A673 (cell line): ENCODE measurements at regions not wholly inside any gene's neighbourhood (a gene's known extent, or its start where the extent isn't known, plus 50 kb on each side); places are given as distances from the start of the nearest gene placed in this dataset.

Experiments
- CTCF ChIP-seq: fragments of 300-800, 200-600 bp; sonication (generic); conservative IDR thresholded peaks from 2 replicates; pipeline ENCODE4 v1.5.1; 2017; ENCODE audit warnings: low read depth, mild to moderate bottlenecking, antibody characterized with exemption, low read length, moderate library complexity, mixed read lengths
- EZH2 ChIP-seq: fragments of 200-600 bp; sonication (generic); IDR thresholded peaks from 2 replicates; pipeline ENCODE4 v1.6.1; 2017; ENCODE audit warnings: borderline replicate concordance, low read depth, mild to moderate bottlenecking, mixed read lengths, antibody characterized with exemption, low read length; ENCODE audit not compliant: poor library complexity, severe bottlenecking

GRCh38 chr4:188975271-188975670, 836.0 kb downstream of the TRIML1 start:
- TF ChIP-seq CTCF (no peak), EZH2 (no peak)
